SK-N-SH (cell line): ENCODE measurements at regions not wholly inside any gene's neighbourhood (a gene's known extent, or its start where the extent isn't known, plus 50 kb on each side); places are given as distances from the start of the nearest gene placed in this dataset.

Source experiments
- CTCF ChIA-PET: fragments of 300-600, 350-600 bp; formaldehyde crosslinking; extraction: SDS; loops from one replicate; lab custom pipeline; 2021; lab: Yijun Ruan, JAX
- POLR2A ChIA-PET: fragments of 350-600 bp; sonication (Branson Sonifier 250); formaldehyde crosslinking; extraction: SDS; loops from one replicate; lab custom pipeline; 2020; ENCODE audit warnings: antibody characterized with exemption, inconsistent platforms; lab: Yijun Ruan, JAX
- DNase-seq: peaks from one replicate; pipeline ENCODE4 v3.0.0; 2012
- H2AFZ ChIP-seq: fragments of 200-600 bp; sonication (generic); 2 replicates; pipeline ENCODE4 v1.8.1; 2016; ENCODE audit warnings: antibody characterized with exemption, mild to moderate bottlenecking, low read depth
- H3F3A ChIP-seq: fragments of 200-600 bp; sonication (generic); replicated peaks from 2 replicates; pipeline ENCODE3; 2016; ENCODE audit warnings: antibody characterized with exemption, mild to moderate bottlenecking; ENCODE audit not compliant: insufficient read depth
- H3K27ac ChIP-seq, 2 experiments: fragments of 200-500 bp in 1 of 2; fragments of 200-600 bp in 1 of 2; sonication (Bioruptor generic) in 1 of 2; sonication (generic), shearing (Covaris generic) in 1 of 2; 2 replicates each; pipeline versions ENCODE4 v1.5.1 to v1.6.1; 2014 to 2016; ENCODE audit warnings: low read depth in 2 of 2, inconsistent platforms in 1 of 2, low read length in 1 of 2, mild to moderate bottlenecking in 1 of 2, mixed read lengths in 1 of 2
- H3K27me3 ChIP-seq: fragments of 200-600 bp; sonication (generic), shearing (Covaris generic); 2 replicates; pipeline ENCODE4 v1.6.1; 2016; ENCODE audit warnings: mixed run types; ENCODE audit not compliant: insufficient read depth
- H3K36me3 ChIP-seq, 2 experiments: fragments of 200-500 bp in 1 of 2; fragments of 200-600 bp in 1 of 2; sonication (Bioruptor generic) in 1 of 2; sonication (generic) in 1 of 2; replicated peaks in 1 of 2; 2 replicates each; pipeline versions ENCODE3 to v1.5.1; 2014 to 2016; ENCODE audit warnings: low read length in 1 of 2, mild to moderate bottlenecking in 1 of 2; ENCODE audit not compliant: insufficient read depth in 2 of 2, control insufficient read depth in 1 of 2
- H3K4me1 ChIP-seq, 2 experiments: fragments of 200-500 bp in 1 of 2; fragments of 200-600 bp in 1 of 2; sonication (Bioruptor generic) in 1 of 2; sonication (generic), shearing (Covaris generic) in 1 of 2; 2 replicates each; pipeline versions ENCODE4 v1.5.1 to v1.6.1; 2014 to 2016; ENCODE audit warnings: low read depth in 1 of 2, low read length in 1 of 2, mixed run types in 1 of 2; ENCODE audit not compliant: insufficient read depth in 2 of 2, control insufficient read depth in 1 of 2
- H3K4me2 ChIP-seq: fragments of 200-600 bp; sonication (generic), shearing (Covaris generic); 2 replicates; pipeline ENCODE4 v1.6.1; 2017; ENCODE audit warnings: mixed run types
- H3K4me3 ChIP-seq, 2 experiments: fragments of 200-500 bp in 1 of 2; fragments of 200-600 bp in 1 of 2; sonication (Bioruptor generic) in 1 of 2; sonication (generic), shearing (Covaris generic) in 1 of 2; 2 replicates each; pipeline versions ENCODE4 v1.5.1 to v1.8.1; 2014 to 2016; ENCODE audit warnings: low read depth in 2 of 2, inconsistent platforms in 1 of 2, low read length in 1 of 2, mild to moderate bottlenecking in 1 of 2, mixed read lengths in 1 of 2, moderate library complexity in 1 of 2
- H3K79me2 ChIP-seq: fragments of 200-600 bp; sonication (generic); 2 replicates; pipeline ENCODE4 v1.8.1; 2017; ENCODE audit warnings: mild to moderate bottlenecking; ENCODE audit not compliant: insufficient read depth
- H3K9ac ChIP-seq: fragments of 200-600 bp; sonication (generic); 2 replicates; pipeline ENCODE4 v1.6.1; 2017; ENCODE audit warnings: mixed run types
- H3K9me2 ChIP-seq: fragments of 200-600 bp; sonication (generic); 2 replicates; pipeline ENCODE4 v1.6.1; 2017; ENCODE audit warnings: mixed run types
- H3K9me3 ChIP-seq: fragments of 200-600 bp; sonication (generic); 2 replicates; pipeline ENCODE4 v1.6.1; 2017; ENCODE audit warnings: mixed run types, mild to moderate bottlenecking, moderate library complexity
- H4K20me1 ChIP-seq: fragments of 200-600 bp; sonication (generic); 2 replicates; pipeline ENCODE4 v1.6.1; 2017; ENCODE audit warnings: mild to moderate bottlenecking, mixed run types; ENCODE audit not compliant: insufficient read depth
- CTCF ChIP-seq: fragments of 200-600 bp; sonication (generic); IDR thresholded peaks from 2 replicates; pipeline ENCODE4 v1.6.1; 2017; ENCODE audit warnings: antibody characterized with exemption, mild to moderate bottlenecking, moderate library complexity
- ELF1 ChIP-seq: IDR thresholded peaks from 2 replicates; pipeline ENCODE4 v1.4.0; 2012
- EP300 ChIP-seq, 2 experiments: IDR thresholded peaks; 2 replicates each; pipeline versions ENCODE4 v1.4.0 to v1.6.1; 2012; ENCODE audit warnings: borderline replicate concordance in 1 of 2, low read depth in 1 of 2, low read length in 1 of 2
- FOSL2 ChIP-seq: IDR thresholded peaks from 2 replicates; pipeline ENCODE4 v1.4.0; 2012; ENCODE audit warnings: low read depth, mild to moderate bottlenecking, moderate library complexity, borderline replicate concordance
- FOXJ3 ChIP-seq: sonication (generic); formaldehyde crosslinking; IDR thresholded peaks from 2 replicates; pipeline ENCODE4 v1.5.1; 2020; ENCODE audit warnings: mild to moderate bottlenecking, missing genetic modification reagents
- FOXM1 ChIP-seq: IDR thresholded peaks from 2 replicates; pipeline ENCODE4 v1.4.0; 2012; ENCODE audit warnings: low read depth, mild to moderate bottlenecking
- GABPA ChIP-seq: IDR thresholded peaks from 2 replicates; pipeline ENCODE4 v1.4.0; 2012; ENCODE audit warnings: low read depth, mild to moderate bottlenecking
- JUND ChIP-seq: IDR thresholded peaks from 2 replicates; pipeline ENCODE4 v1.4.0; 2012
- MXI1 ChIP-seq: IDR thresholded peaks from 2 replicates; pipeline ENCODE4 v1.6.1; 2012; ENCODE audit warnings: mild to moderate bottlenecking, low read depth, low read length, improper control_type of control experiment
- NRF1 ChIP-seq: IDR thresholded peaks from 2 replicates; pipeline ENCODE4 v1.6.1; 2012; ENCODE audit warnings: low read depth, mild to moderate bottlenecking, low read length
- POLR2AphosphoS5 ChIP-seq: IDR thresholded peaks from 2 replicates; pipeline ENCODE4 v1.6.1; 2012; ENCODE audit warnings: low read depth, low read length
- RAD21 ChIP-seq: IDR thresholded peaks from 2 replicates; pipeline ENCODE4 v1.6.1; 2012; ENCODE audit warnings: mild to moderate bottlenecking, low read length
- RFX5 ChIP-seq: IDR thresholded peaks from 2 replicates; pipeline ENCODE4 v1.6.1; 2012; ENCODE audit warnings: mild to moderate bottlenecking, improper control_type of control experiment, low read length
- RXRA ChIP-seq: IDR thresholded peaks from 2 replicates; pipeline ENCODE4 v1.4.0; 2012; ENCODE audit warnings: low read depth, mild to moderate bottlenecking, borderline replicate concordance
- SMC3 ChIP-seq: IDR thresholded peaks from 2 replicates; pipeline ENCODE4 v1.6.1; 2012; ENCODE audit warnings: low read depth, low read length, improper control_type of control experiment
- USF1 ChIP-seq: IDR thresholded peaks from 2 replicates; pipeline ENCODE4 v1.4.0; 2012; ENCODE audit warnings: low read depth, borderline replicate concordance
- WGBS: methylation state at CpG from one replicate; pipeline ENCODE4 v1.1.6; 2017; ENCODE audit warnings: low lambda C conversion rate; 5-methylcytosine and 5-hydroxymethylcytosine counted together
- TF ChIP-seq, protein P1 (sequence below): fragments of 150-350 bp; IDR thresholded peaks from 2 replicates; pipeline ENCODE4 v1.6.1; 2016; ENCODE audit warnings: mild to moderate bottlenecking, low read depth, low read length
- TF ChIP-seq, protein P2 (sequence below): IDR thresholded peaks from 2 replicates; pipeline ENCODE4 v1.4.0; 2012; ENCODE audit warnings: low read depth, borderline replicate concordance
- TF ChIP-seq, protein P3 (sequence below): IDR thresholded peaks from 2 replicates; pipeline ENCODE4 v1.4.0; 2012; ENCODE audit warnings: low read depth
- TF ChIP-seq, protein P4 (sequence below): IDR thresholded peaks from 2 replicates; pipeline ENCODE4; 2012

- no peaks in the 10 kb centered on the region for H3F3A ChIP-seq
- no peaks in the 10 kb centered on the region for H3K9me2 ChIP-seq
- H3K4me2 ChIP-seq = no peak overlapping the region
- TF ChIP-seq MXI1 (no peak), RFX5 (no peak), CTCF (peak; percentile 77), SMC3 (peak; percentile 46), USF1 (no peak), EP300 (IDR thresholded peaks at IDR 0.05; ENCODE audit: borderline replicate concordance in 1 of 2, low read depth in 1 of 2, low read length in 1 of 2) (no peak), GABPA (no peak), ELF1 (no peak), RAD21 (peak; percentile 61)
- TF ChIP-seq, protein P1, sequence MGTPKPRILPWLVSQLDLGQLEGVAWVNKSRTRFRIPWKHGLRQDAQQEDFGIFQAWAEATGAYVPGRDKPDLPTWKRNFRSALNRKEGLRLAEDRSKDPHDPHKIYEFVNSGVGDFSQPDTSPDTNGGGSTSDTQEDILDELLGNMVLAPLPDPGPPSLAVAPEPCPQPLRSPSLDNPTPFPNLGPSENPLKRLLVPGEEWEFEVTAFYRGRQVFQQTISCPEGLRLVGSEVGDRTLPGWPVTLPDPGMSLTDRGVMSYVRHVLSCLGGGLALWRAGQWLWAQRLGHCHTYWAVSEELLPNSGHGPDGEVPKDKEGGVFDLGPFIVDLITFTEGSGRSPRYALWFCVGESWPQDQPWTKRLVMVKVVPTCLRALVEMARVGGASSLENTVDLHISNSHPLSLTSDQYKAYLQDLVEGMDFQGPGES = no peak
- 7% methylated on average over 19 of the region's 19 CpGs for WGBS
- peak; percentile 65 for DNase-seq
- no peaks in the 10 kb centered on the region for H3K36me3 ChIP-seq
- H3K27ac ChIP-seq = no peak overlapping the region
- H3K9me3 ChIP-seq = no peaks in the 10 kb centered on the region
- H3K9ac ChIP-seq = no peak overlapping the region
- H3K79me2 ChIP-seq = no peaks in the 10 kb centered on the region
- peaks cover 34% of the 10 kb centered on the region for H3K27me3 ChIP-seq
- peak overlapping the region in 1 of 2 experiments; percentile 28; a peak in 1 of 4 replicates for H3K4me3 ChIP-seq
- no peak overlapping the region for H2AFZ ChIP-seq
- H4K20me1 ChIP-seq = no peaks in the 10 kb centered on the region
- H3K4me1 ChIP-seq = no peaks in the 10 kb centered on the region
- ChIA-PET CTCF (interaction anchor here (0.6 to 1.6 kb wide), 8 partner anchors 15 to 687 kb away, joined by 3 to 6 read pairs (median 3); no protein-coding TSS in a partner anchor), POLR2A (no interaction called here)
These were observed 250.4 kb downstream of the FOXA2 start for GRCh38 chr20:22333885-22334545.

GRCh38 chr20:22324505-22324904 lies 259.9 kb downstream of the FOXA2 start:
- Histone ChIP-seq H3K4me2 (no peak overlapping the region), H3K4me3 (no peak overlapping the region), H4K20me1 (no peaks in the 10 kb centered on the region), H3F3A (no peaks in the 10 kb centered on the region), H3K36me3 (no peaks in the 10 kb centered on the region), H3K27ac (no peak overlapping the region), H3K9me2 (no peaks in the 10 kb centered on the region), H2AFZ (no peak overlapping the region), H3K9ac (no peak overlapping the region), H3K4me1 (no peaks in the 10 kb centered on the region), H3K27me3 (no peaks in the 10 kb centered on the region; the same call in 1 of the 2 replicates), H3K9me3 (no peaks in the 10 kb centered on the region), H3K79me2 (no peaks in the 10 kb centered on the region)
- ChIA-PET POLR2A (no interaction called here), CTCF (interaction anchor here (0.6 kb wide), 1 partner anchor 459 kb away, joined by 3 read pairs; no protein-coding TSS in a partner anchor)
- DNase-seq = no peak
- 16% methylated on average over 2 of the region's 2 CpGs for WGBS
- TF ChIP-seq EP300 (IDR thresholded peaks at IDR 0.05; ENCODE audit: borderline replicate concordance in 1 of 2, low read depth in 1 of 2, low read length in 1 of 2) = no peak
- no peak for TF ChIP-seq NRF1
- no peak for TF ChIP-seq RXRA
- TF ChIP-seq, protein P2, sequence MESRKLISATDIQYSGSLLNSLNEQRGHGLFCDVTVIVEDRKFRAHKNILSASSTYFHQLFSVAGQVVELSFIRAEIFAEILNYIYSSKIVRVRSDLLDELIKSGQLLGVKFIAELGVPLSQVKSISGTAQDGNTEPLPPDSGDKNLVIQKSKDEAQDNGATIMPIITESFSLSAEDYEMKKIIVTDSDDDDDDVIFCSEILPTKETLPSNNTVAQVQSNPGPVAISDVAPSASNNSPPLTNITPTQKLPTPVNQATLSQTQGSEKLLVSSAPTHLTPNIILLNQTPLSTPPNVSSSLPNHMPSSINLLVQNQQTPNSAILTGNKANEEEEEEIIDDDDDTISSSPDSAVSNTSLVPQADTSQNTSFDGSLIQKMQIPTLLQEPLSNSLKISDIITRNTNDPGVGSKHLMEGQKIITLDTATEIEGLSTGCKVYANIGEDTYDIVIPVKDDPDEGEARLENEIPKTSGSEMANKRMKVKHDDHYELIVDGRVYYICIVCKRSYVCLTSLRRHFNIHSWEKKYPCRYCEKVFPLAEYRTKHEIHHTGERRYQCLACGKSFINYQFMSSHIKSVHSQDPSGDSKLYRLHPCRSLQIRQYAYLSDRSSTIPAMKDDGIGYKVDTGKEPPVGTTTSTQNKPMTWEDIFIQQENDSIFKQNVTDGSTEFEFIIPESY = no peak
- TF ChIP-seq FOSL2 = no peak
- no peak for TF ChIP-seq POLR2AphosphoS5
- TF ChIP-seq RAD21 = no peak
- no peak for TF ChIP-seq FOXJ3 (CRISPR knock-in tag)
- no peak for TF ChIP-seq FOXM1
- TF ChIP-seq, protein P3, sequence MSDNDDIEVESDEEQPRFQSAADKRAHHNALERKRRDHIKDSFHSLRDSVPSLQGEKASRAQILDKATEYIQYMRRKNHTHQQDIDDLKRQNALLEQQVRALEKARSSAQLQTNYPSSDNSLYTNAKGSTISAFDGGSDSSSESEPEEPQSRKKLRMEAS = no peak
- TF ChIP-seq, protein P4, sequence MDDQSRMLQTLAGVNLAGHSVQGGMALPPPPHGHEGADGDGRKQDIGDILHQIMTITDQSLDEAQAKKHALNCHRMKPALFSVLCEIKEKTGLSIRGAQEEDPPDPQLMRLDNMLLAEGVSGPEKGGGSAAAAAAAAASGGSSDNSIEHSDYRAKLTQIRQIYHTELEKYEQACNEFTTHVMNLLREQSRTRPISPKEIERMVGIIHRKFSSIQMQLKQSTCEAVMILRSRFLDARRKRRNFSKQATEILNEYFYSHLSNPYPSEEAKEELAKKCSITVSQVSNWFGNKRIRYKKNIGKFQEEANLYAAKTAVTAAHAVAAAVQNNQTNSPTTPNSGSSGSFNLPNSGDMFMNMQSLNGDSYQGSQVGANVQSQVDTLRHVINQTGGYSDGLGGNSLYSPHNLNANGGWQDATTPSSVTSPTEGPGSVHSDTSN = no peak
- no peak for TF ChIP-seq JUND
- TF ChIP-seq USF1 = no peak
